Heart left ventricle (tissue), 16 donors: ENCODE measurements at regions not wholly inside any gene's neighbourhood (a gene's known extent, or its start where the extent isn't known, plus 50 kb on each side); places are given as distances from the start of the nearest gene placed in this dataset.

ENCODE experiments used
- ATAC-seq, 4 donors: fragments of 200-7000 bp; cut with Tn5 transposase; one replicate each; pipeline ENCODE4 v1.9.1; 2020 to 2022; ENCODE audit warnings: moderate library complexity in 4 of 4, mild to moderate bottlenecking in 3 of 4, moderate number of reproducible peaks in 1 of 4
- DNase-seq, 5 donors: peaks; one replicate each; pipeline ENCODE4 v3.0.0-alpha.2; 2020
- H3K27ac ChIP-seq, 12 donors: fragments of 200-600 bp; sonication (generic) in 4 of 12; one replicate each; pipeline versions ENCODE4 v1.5.0 to v1.8.0; 2016 to 2022; ENCODE audit warnings: mild to moderate bottlenecking in 2 of 12
- H3K27me3 ChIP-seq, 9 donors: fragments of 200-600 bp; sonication (generic) in 2 of 9; one replicate each; pipeline versions ENCODE4 v1.5.1 to v1.8.0; 2016 to 2022; ENCODE audit warnings: mild to moderate bottlenecking in 3 of 9
- H3K36me3 ChIP-seq, 9 donors: fragments of 200-600 bp; sonication (generic) in 2 of 9; one replicate each; pipeline versions ENCODE4 v1.5.0 to v1.8.0; 2018 to 2022; ENCODE audit warnings: mild to moderate bottlenecking in 2 of 9
- H3K4me1 ChIP-seq, 12 donors: fragments of 200-600 bp; sonication (generic) in 4 of 12; one replicate each; pipeline versions ENCODE4 v1.5.0 to v1.8.0; 2016 to 2022; ENCODE audit warnings: mild to moderate bottlenecking in 3 of 12
- H3K4me3 ChIP-seq, 12 donors: fragments of 200-600 bp; sonication (generic) in 4 of 12; one replicate each; pipeline versions ENCODE4 v1.5.0 to v1.8.0; 2017 to 2022; ENCODE audit warnings: mild to moderate bottlenecking in 9 of 12, moderate library complexity in 4 of 12
- H3K9me3 ChIP-seq, 12 donors: fragments of 200-600 bp; sonication (generic) in 4 of 12; one replicate each; pipeline versions ENCODE4 v1.5.0 to v1.8.0; 2016 to 2022; ENCODE audit warnings: mild to moderate bottlenecking in 1 of 12
- POLR2A ChIP-seq, 2 donors: fragments of 450-650 bp; IDR thresholded peaks; one replicate each; pipeline ENCODE4 v1.6.1; 2017; ENCODE audit warnings: antibody characterized with exemption in 2 of 2, mild to moderate bottlenecking in 2 of 2, moderate library complexity in 2 of 2
- WGBS, 4 donors: extraction: QIAGEN DNeasy Blood & Tissue Kit in 2 of 4; methylation state at CpG; one replicate each; pipeline versions ENCODE4 v1.1.5 to v1.1.7; 2013 to 2018; 5-methylcytosine and 5-hydroxymethylcytosine counted together
- intact Hi-C, 10 donors: fragments of 100-400 bp; cut with DNase I; formaldehyde crosslinking; loops; one replicate each; pipeline versions ENCODE4 v1.11.1 to v1.14.2; 2022
- TF ChIP-seq, protein P1 (sequence below), 12 donors: fragments of 200-600 bp; sonication (generic) in 4 of 12; IDR thresholded peaks; one replicate each; pipeline versions ENCODE4 v1.5.0 to v1.8.0; 2018 to 2022; ENCODE audit warnings: antibody characterized with exemption in 12 of 12, mild to moderate bottlenecking in 5 of 12
- donor health status: ischemic (EF 13 %, LVEDD 7.1; RV severe dilation, severe dysfunction).
- donor health status: healthy with polysubstance abuse.
- donor health status: DM: no; HTN: yes; CAD: no.
- donor health status: DM: no; HTN: no; CAD: no.
- donor health status: ischemic (EF 25% LVEDD 6.9; RV normal size, moderate dysfunction).
- donor health status: ischemic (EF 25% LVEDD 5.7; RV mildly dilated, moderate dysfunction).
- donor health status: healthy.
- donor health status: DM: yes; HTN: yes; CAD: no.
- donor health status: ischemic (EF 35%, LVEDD 5.7; RV mildly dilated, moderate dysfunction).
- donor health status: nonischemic (EF 11% LVEDD 7.7; RV severe dilation, severe dysfunction).
- donor health status: DM: yes; HTN: yes; CAD: no.
- donor health status: PGD.
- donor health status: ischemic (EF 29% LVEDD 5.4; RV normal size, mild dysfunction).
- donor health status: nonischemic (EF 23%, LVEDD 6.1; RV moderate dilation, normal function).

DNA sequence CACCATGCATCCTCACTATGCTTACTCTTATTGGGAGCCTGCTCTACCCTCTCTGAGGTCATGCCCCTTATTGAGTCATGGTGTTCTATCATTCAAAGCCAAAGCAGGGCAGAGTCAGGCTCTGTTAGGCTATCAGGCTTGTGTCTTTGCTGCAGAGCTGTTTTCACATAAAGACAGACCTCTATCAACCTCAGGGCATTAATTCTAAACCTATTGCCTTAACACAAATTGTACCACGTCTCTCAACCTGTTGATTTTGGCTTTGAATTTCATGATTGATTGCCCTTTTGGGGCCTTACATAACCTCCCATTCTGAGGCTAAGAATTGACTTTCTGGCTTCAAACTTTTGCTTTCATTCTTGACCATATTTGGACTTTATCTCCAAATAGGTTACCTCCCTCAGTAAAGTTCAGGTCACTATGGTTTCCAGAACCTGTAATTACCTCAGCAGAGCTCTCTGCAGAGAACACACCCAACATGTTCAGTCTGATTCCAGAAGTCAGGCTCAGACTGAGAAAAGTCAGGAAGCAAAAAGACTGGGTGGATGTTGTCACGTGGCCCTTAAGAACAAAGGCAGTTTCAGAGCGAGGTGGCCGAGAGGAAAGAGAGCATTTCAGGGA lies 221.4 kb upstream of the NANOGP8 start:
- H3K27ac ChIP-seq: peak overlapping the region in 11 of 12 donors; percentile 17 to 74 (median 60)
- H3K9me3 ChIP-seq: no peaks in the 10 kb centered on the region
- DNase-seq: no peak
- no peak for TF ChIP-seq POLR2A (IDR thresholded peaks at IDR 0.05)
- TF ChIP-seq, protein P1, sequence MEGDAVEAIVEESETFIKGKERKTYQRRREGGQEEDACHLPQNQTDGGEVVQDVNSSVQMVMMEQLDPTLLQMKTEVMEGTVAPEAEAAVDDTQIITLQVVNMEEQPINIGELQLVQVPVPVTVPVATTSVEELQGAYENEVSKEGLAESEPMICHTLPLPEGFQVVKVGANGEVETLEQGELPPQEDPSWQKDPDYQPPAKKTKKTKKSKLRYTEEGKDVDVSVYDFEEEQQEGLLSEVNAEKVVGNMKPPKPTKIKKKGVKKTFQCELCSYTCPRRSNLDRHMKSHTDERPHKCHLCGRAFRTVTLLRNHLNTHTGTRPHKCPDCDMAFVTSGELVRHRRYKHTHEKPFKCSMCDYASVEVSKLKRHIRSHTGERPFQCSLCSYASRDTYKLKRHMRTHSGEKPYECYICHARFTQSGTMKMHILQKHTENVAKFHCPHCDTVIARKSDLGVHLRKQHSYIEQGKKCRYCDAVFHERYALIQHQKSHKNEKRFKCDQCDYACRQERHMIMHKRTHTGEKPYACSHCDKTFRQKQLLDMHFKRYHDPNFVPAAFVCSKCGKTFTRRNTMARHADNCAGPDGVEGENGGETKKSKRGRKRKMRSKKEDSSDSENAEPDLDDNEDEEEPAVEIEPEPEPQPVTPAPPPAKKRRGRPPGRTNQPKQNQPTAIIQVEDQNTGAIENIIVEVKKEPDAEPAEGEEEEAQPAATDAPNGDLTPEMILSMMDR (IDR thresholded peaks at IDR 0.05): no peak
- intact Hi-C loops: no loop called here
- no peaks in the 10 kb centered on the region for H3K36me3 ChIP-seq
- H3K27me3 ChIP-seq: no peaks in the 10 kb centered on the region
- peak; percentile 67 to 85 (median 78) for ATAC-seq
- 14 to 28% (median 18%) methylated on average over 4 of the region's 4 CpGs for WGBS, 4 donors
- peaks cover 0 to 48% (median 24%) of the 10 kb centered on the region in 12 donors for H3K4me1 ChIP-seq
- H3K4me3 ChIP-seq: no peak overlapping the region

GRCh38 chr15:35305946-35306345 lies 220.9 kb upstream of the NANOGP8 start:
- DNase-seq: no peak
- peaks cover 0 to 44% (median 24%) of the 10 kb centered on the region in 12 donors for H3K4me1 ChIP-seq
- H3K27me3 ChIP-seq: no peaks in the 10 kb centered on the region
- no peaks in the 10 kb centered on the region for H3K9me3 ChIP-seq
- intact Hi-C loops: no loop called here
- H3K4me3 ChIP-seq: no peak overlapping the region
- no peak for ATAC-seq
- peak overlapping the region in 7 of 12 donors; percentile 55 to 74 (median 68) for H3K27ac ChIP-seq
- TF ChIP-seq POLR2A (IDR thresholded peaks at IDR 0.05): no peak
- TF ChIP-seq, protein P1 (IDR thresholded peaks at IDR 0.05): no peak
- no peaks in the 10 kb centered on the region for H3K36me3 ChIP-seq

- Histone ChIP-seq H3K27me3 (no peaks in the 10 kb centered on the region), H3K36me3 (no peaks in the 10 kb centered on the region), H3K4me1 (peaks cover 0 to 38% (median 23%) of the 10 kb centered on the region in 12 donors), H3K4me3 (no peak overlapping the region), H3K27ac (peak overlapping the region in 1 of 12 donors; percentile 74), H3K9me3 (no peaks in the 10 kb centered on the region)
- ATAC-seq (no peak), DNase-seq (no peak)
- whole genome bisulfite sequencing, 4 donors: 66 to 79% (median 74%) methylated on average over 2 of the region's 2 CpGs
- TF ChIP-seq, protein P1 (IDR thresholded peaks at IDR 0.05): no peak
- no peak for TF ChIP-seq POLR2A (IDR thresholded peaks at IDR 0.05)
- intact Hi-C loops: no loop called here
These were observed 220.0 kb upstream of the NANOGP8 start for GRCh38 chr15:35305031-35305550.

- Histone ChIP-seq H3K9me3 (no peaks in the 10 kb centered on the region), H3K27me3 (no peaks in the 10 kb centered on the region), H3K27ac (no peak overlapping the region), H3K36me3 (no peaks in the 10 kb centered on the region), H3K4me3 (no peak overlapping the region), H3K4me1 (peaks cover 0 to 31% (median 19%) of the 10 kb centered on the region in 12 donors)
- intact Hi-C loops: no loop called here
- 82 to 84% (median 83%) methylated on average over 2 of the region's 2 CpGs for WGBS, 4 donors
- ATAC-seq: no peak
- no peak for DNase-seq
- no peak for TF ChIP-seq POLR2A (IDR thresholded peaks at IDR 0.05)
- TF ChIP-seq, protein P1 (IDR thresholded peaks at IDR 0.05): no peak
These were observed 219.3 kb upstream of the NANOGP8 start for GRCh38 chr15:35304389-35304788.
